COLO668 (cell line): ENCODE measurements at regions not wholly inside any gene's neighbourhood (a gene's known extent, or its start where the extent isn't known, plus 50 kb on each side); places are given as distances from the start of the nearest gene placed in this dataset.

Experiments
- DNase-seq: peaks from one replicate; lab custom pipeline; 2025; ENCODE audit not compliant: unreplicated experiment; lab: John Stamatoyannopoulos, UW

DNA sequence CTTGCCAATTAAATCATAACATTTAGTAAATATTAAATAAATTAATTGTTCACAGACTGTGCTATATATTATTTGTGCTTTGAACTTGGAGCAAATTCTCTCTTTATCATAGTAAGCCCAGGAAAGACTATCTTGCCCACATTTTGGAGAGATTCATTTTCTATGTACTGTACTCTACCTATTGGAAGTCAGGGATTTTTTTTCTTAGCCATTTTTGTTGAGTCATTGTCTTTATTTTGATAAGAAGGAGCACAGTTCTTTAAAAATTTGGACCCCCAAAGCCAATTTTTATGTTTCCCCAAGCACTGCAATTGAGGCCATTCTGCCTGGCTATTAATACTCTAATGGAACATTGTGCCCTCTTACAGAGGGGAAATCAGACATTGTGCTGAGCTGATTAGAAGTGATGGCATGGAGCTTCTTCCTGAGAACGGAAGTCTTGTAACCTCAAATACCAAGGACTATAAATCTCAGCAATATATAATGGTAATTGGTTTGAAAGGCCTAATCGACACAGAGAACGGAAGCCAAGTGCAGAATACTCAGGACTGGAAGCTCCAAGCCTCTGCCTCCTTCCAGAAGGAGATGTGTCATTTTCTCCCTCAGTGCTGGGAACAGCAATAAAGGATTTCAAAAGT is 188.8 kb upstream of the PAPPA start:
- no peak for DNase-seq

DNA sequence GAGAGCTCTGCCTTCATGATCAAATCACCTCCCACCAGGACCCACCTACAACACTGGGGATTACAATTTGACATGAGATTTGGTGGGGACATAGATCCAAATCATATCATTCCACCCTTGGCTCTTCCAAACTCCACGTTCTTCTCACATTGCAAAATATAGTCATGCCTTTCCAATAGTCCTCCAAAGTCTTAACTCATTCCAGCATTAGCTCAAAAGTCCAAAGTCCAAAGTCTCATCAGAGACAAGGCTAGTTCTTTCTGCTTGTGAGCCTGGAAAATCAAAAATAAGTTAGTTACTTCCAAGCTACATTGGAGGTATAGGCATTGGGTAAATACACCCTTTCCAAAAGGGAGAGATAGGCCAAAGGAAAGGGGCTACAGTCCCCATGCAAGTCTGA is 186.9 kb upstream of the PAPPA start:
- no peak for DNase-seq

DNA sequence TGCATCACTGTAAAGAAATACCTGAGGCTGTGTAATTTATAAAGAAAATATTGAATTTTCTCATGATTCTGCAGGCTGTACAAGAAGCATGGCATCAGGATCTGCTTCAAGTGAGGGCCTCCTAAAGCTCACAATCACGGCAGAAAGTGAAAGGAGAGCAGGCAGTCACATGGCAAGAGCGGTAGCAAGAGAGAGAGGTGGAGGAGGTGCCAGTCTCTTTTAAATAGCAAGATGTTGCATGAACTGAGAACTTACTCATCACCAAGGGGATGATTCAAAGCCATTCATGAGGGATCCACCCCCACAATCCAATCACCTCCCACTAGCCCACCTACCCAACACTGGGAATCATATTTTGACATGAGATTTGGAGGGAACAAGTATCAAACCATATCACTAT is 184.5 kb upstream of the PAPPA start:
- DNase-seq: no peak

DNA sequence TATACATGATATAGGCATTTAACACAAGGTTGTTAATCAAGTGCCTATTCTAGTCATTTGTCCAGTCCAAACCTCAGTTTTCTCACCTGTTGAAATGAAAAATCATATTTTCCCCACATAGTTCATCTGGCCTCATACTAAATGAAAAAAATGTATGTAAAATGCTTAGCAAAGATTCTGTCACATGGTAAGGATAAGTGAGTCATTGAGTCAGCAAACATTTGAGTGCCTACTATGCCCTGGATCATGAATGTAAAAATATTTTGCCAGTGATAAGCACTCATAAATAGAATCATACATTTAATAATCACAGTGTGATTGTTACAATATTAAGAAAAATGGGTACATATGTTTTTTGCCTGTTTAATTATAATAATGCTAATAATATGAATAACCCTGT is 181.2 kb upstream of the PAPPA start:
- DNase-seq: no peak

DNA sequence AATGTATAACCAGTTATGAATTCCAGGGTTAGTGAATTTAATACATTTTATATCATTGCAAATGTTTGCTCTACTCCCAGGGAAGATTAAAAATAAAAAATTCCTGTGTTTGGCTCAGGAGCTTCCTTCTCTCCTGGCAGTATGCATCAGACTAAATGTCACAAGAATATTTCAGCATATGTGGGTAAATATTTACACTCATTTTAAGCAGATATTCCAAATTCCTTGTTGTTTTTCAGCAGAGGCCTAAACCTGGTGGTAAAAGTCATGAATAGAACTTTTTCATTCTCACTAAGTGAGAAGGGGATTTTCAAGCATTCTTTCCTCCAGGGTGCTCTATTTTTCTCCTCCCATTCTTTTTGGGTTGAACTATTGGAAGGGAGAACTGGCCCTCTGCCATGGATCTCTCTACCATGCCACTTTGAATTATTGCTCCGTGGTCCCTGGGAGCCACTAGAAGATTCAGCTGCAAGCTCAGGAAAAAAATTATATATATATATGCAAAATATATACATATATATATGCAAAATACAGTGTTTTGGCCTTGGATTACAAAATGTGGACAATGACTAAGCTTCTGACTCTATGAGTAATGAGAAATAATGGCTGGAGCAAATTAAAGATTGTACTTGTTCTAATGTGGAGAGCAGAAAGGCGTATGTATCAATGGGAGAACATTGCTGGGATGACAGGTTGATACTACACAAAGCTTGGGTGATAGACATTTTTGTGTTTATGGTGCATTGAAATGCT is 180.6 kb upstream of the PAPPA start:
- no peak for DNase-seq

DNA sequence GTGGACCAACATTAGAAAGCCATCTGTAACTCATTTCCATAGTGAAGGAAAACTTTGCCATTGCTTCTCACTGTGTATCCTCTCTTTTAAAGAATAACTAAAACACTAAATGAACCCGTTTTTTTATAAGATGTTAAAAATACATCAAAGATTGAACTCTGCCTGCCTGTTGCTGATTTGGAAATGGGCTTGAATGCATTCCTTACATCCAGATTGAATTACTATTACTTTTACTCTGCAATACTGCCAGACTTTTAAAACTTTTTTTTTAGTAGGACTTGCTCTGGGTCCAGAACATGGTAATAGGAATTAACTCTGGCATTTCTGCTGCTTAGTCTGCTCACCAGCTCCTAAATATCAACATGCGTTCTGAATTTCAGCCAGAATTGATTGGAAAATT is 176.8 kb upstream of the PAPPA start:
- no peak for DNase-seq

DNA sequence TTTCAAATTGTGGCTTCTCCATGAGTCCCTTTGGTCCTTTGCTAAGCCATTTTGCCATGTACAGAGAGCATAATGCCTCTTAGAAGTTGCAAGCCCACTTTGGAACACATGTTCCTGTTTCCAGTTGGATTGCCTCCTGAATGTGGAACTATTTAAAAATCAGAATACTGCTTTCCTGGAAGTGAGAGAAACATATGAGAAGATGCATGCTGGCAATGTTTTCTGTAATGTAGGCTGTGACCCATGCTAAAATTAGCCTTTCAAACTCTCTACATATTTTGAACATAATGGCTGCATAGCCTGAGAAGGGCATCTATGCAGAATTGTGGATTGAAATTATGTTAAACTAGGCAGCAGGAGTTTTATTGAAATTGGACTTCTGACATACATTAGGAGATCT is 175.5 kb upstream of the PAPPA start:
- DNase-seq: no peak

DNA sequence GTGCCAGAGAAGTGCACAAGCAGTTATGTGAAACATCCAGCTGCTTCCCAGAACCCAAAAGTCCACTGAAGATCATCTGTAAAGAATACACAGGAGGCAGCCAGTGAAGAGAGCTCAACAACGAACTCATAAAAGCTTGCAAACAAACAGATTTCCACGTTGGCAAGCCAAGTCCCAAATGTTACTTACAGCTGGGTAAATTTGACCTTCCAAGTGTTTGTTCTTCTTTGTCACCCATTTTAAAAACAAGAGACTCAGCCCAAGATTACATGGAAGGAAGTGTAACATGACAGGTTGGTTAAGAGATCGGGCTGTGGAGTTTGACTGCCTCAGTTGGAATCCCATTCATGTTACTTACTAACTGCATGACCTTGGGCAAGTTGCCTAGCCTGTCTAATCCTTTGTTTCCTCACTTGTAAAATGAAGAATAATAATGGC is 174.9 kb upstream of the PAPPA start:
- no peak for DNase-seq

DNA sequence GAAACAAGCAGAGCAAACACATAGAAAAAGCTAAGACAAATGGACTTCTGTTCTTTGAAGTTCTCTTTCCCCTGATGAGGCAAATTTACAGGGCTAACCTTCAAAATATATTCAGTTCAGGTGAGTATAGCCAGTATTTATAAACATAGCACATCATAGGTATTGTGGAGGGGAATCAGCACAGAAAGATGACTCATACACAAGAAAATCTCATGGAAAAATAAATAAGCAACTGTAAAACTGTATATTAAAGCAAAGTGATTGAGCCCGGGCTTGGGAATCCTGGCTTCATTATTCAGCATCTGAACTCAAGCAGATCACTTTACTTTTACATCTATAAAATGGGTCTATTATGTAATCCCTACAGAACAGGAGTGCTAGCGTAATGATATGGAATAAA is 173.5 kb upstream of the PAPPA start:
- no peak for DNase-seq

DNA sequence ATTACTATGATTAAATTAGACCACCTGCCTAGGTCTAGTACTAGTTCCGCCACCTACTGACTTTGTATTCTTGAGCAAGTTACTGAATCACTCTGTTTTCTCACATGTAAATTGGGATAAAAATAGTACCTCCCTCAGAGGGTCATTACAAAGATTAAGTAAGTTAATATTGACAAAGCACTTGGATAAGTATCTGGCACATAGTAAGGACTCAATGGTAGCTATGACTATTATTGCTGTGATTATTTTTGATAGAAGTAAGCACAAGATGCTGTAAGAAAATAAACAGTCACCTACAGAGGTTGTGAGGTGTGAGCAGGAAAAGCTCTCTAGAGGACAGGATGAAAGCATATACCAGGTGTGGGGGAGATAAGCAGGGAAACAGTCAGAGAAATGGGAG is 173.1 kb upstream of the PAPPA start:
- no peak for DNase-seq

DNA sequence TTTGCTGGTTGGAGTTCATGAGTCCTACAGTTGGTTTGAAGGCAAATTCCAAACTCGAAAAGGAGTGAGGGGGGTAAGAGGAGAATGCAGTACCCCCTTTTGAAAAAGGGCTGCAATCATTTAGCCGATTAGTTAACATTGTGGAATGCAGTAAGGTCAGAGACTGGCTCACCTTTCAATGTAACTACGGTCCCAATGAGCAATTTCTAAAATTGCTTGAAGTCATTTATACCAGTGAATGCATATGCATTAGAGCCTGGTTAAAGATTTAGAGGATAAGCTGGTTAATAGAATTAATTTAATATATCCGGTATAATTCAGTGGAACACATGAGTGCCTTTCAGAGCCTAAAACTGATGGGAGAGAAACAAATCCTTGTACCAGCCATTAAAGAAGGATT is 172.6 kb upstream of the PAPPA start:
- DNase-seq: no peak

DNA sequence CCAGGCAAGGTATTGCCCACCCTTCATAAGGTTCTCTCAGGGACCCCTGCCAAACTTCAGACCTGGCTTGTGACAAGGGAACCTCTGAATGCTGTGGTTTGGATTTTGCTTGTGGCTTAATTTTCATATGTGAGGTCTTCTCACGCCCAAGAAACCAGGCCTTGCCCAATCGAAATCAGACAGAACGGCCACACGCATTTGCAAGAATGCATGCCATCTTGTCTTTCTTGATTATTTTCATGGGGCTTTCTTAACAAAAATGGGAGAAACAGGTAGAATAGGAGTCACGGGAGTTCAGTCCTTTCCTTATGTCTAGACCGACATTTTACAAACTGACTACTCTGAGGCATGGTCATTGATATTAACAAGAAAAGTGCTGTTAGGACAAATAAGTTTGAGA is 170.2 kb upstream of the PAPPA start:
- DNase-seq: no peak

DNA sequence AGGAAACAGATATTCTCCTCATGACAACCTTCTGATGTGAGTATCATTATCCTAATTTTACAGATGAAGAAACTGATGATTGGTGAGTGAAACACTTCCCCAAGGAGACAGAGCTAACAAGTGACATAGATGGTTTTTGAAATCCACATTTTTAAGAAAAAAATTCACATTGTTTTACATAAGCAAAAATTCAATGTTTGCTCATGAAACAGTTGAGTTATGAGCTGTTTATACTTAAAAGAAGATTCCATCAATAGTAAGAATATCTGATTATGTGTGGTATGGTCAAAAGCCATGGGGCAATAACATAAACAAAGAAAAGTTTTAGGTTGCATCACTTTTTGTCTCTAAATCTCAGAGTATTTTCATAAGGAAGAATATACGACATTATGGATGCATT is 167.9 kb upstream of the PAPPA start:
- no peak for DNase-seq

DNA sequence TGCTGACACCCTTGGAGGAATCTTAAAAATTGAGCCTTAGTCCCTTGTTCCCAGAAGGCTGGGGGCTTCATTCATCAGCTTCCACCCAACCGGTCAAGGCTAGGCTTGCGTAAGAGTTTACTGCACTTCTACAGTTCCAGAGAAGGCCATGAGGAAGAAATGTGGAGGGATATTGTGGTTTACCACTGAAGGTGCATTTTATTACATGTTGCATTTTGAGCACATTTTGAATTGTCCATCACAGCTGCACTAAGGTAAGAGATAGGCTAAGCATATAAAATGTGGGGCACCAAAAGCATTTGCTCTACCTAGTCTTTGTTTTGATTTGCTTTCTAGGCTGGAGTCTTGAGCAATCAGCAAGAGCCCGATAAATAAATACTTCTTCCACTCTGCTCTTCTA is 167.1 kb upstream of the PAPPA start:
- no peak for DNase-seq

DNA sequence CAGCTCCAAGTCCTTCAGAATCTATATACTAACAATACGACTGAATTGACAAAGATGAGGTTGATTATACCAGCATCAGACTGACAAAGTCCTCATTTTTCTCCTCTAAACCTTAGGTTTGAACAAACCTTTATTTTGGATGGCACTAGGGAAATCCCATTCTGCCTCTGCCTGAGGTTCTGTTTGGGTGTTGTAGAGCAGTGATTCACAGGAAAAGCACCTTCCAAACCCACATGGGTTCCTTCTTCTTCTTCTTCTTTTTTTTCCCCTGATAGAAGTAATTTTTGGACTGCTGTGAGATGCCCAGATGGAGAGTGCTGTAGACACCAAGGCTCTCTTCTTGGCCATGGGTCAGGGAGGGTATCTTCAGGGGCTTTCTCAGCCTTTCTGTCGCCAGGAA is 164.9 kb upstream of the PAPPA start:
- no peak for DNase-seq

DNA sequence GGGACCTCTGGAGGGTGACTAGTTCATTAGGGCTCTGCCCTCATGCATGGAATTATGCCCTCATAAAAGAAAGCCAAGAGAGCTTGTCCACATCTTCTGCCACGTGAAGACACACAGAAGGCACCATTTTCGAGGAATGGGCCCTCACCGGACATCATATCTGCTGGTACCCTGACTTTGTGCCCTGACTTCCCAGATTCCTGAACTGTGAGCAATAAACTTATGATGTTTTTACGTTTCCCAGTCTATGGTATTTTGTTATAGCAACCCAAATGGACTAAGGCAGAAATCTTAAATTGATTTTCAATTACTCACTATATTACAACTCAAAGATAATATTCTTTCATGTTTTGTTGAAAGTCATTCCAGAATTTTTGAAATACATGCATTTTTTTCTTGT is 163.8 kb upstream of the PAPPA start:
- no peak for DNase-seq

DNA sequence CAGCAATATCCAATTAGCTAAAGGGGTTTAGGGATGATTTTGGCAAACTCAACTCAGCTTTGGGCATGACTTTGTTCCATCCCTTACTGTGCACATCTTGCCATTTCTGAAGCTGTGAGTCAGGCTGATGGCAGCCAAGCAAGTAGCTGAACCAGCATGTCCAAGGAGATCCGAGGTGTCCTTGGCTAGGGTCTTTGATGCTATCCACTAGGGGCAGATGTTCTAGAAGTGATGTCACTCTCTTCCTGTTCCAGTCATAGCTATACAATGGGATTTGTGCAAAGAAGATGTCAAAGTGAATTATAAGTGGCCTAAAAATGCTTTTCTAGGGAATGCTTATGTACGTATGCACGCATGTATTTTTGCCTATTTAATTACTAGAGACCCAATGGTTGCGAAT is 160.8 kb upstream of the PAPPA start:
- DNase-seq: no peak

DNA sequence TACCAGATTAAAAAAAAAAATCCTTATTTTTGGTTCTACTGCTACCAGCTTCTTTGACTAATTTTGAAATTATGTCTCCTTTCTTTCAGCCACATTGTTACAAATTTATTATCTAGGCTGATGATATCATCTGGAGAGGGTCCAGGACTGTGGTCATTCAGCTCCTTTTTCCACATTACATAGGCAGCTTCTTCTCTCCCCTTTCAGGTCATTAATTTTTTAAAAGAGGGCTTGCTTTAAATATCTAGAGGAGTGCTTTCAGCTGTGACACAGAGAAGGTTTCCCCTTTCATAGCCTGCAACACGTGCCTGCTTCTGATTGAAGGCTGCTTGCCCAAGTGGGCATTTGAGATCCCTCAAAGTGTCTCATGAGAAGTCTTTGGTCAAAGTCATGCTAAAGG is 155.7 kb upstream of the PAPPA start:
- DNase-seq: no peak

DNA sequence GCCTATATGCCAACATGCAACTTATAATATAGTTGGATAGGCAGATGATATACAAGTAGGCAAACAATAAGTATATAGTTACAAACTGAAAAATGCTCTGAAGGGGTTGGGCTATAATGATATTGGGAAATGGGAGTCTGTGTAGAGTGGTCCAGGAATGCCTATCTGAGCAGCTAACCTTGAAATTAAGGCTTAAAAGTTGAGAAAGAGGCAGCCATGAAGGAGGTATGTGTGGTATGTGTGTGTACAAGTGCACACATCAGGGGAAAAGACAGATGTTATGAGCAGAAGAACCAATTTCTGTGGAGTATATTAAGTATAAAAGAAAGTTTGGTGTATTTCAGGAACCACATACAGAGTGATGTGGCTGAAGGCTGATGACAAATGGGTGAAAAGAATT is 154.9 kb upstream of the PAPPA start:
- no peak for DNase-seq

DNA sequence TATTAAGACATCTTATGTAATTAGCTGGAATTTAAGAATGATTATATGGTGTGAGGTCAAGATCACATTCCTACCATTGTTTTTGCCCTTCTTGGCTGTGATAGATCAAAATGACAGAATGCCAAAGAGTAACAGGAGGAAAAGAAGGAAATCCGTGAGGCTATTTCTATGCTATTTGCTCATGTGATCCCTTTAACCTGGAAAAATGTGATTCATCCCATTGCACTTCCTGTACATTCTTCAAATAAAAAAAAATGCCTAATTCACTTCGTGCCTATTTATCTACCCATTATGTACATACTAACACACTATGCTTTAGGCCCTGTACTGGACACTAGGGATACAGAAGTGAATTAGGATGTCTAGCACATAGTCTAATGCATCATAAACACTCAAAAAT is 154.1 kb upstream of the PAPPA start:
- no peak for DNase-seq

DNA sequence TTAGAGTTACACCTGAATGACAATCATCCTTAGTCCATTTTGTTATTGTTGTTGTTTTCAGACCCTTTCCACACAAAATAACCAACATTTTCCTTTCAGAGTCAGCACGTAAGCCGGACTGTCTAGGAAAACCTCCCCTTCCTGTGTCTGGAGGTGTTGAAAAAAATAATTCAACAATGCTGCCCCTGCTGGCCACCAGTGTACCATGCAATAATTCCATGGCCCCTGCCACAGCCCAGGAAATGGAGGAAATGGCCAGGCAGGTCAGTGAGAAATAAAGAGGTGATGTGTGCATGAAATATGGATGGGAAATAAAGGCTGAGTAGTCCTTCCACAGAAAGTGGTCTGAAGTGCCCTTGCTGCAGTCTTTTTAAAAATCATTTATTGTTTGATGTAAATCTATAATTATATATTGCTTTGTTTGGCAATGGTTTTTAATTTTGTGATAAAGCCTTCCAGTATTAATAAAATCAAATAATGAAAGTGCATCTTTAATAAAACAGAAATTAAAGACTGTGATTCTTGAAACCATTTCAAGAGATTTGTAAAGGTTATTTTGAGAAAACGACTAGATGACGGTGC is 152.8 kb upstream of the PAPPA start:
- DNase-seq: peak; percentile 10

DNA sequence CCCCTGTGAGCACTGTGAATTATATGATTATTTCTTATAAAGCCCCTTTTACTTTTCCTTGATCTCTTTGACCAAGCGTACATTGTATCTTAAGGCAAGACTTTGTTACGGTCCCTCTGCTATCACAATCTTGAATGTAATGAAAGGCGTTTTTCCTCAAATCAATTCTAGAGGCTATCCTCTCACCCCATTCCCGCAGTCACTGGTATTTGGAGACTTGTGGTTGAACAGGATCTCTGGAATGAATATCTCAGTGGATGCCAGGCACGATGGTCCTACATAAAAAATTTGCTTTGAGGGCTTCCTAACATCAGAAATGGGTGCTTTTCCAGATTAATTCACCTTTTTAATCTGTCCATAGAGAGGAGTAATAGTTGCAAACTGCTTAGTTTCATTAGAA is 151.4 kb upstream of the PAPPA start:
- DNase-seq: no peak

DNA sequence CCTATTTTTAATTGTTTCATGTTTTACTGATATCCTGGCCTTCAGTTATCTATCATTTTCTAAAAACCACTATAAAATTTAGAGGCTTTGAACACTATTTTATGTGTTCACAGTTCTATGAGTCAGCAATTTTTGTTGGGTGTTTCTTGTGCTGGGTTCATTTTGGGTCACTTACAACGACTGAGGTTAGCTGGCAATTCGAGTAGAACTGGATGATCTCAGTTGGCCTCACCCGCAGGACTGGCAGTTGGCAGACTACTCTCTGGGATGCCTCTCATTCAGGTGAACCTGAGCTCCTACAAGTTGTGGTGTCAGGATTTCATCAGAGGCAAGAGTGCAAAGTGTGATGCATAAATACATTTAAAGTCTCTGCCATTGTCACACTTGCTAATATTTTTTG is 151.0 kb upstream of the PAPPA start:
- DNase-seq: no peak
